PC-3 (cell line): ENCODE measurements at regions not wholly inside any gene's neighbourhood (a gene's known extent, or its start where the extent isn't known, plus 50 kb on each side); places are given as distances from the start of the nearest gene placed in this dataset.

Source experiments
- ATAC-seq: fragments of 200-7000 bp; cut with Tn5 transposase; 2 replicates; pipeline ENCODE4 v1.9.1; 2020; ENCODE audit warnings: mild to moderate bottlenecking, moderate library complexity
- BruUV-seq: library from RNA; stranded (reverse); fragments of 400-500 nt; replicated peaks from 2 replicates; lab custom pipeline; 2021; lab: Mats Ljungman, UMichigan
- CTCF ChIA-PET: fragments of 300-600 bp; sonication (Branson Sonifier 250); formaldehyde crosslinking; loops from one replicate; lab custom pipeline; 2022; ENCODE audit warnings: antibody characterized with exemption; lab: Charles Lee
- POLR2A ChIA-PET: fragments of 300-600 bp; sonication (Branson Sonifier 250); formaldehyde crosslinking; loops from one replicate; lab custom pipeline; 2022; ENCODE audit warnings: antibody characterized with exemption; ENCODE audit not compliant: unreplicated experiment; lab: Charles Lee
- DNase-seq: peaks from one replicate; pipeline ENCODE4 v3.0.0-alpha.2; 2015
- H2AFZ ChIP-seq: fragments of 300-600 bp; sonication (generic); 2 replicates; pipeline ENCODE4 v1.6.0; 2016; ENCODE audit warnings: antibody characterized with exemption, low read length
- H3F3A ChIP-seq: fragments of 300-600 bp; sonication (generic); one replicate; pipeline ENCODE4 v1.6.0; 2017; ENCODE audit warnings: antibody characterized with exemption, low read length, control low read depth, mild to moderate bottlenecking; ENCODE audit not compliant: unreplicated experiment
- H3K27ac ChIP-seq: fragments of 300-600 bp; sonication (generic); 2 replicates; pipeline ENCODE4 v1.5.1; 2016; ENCODE audit warnings: mild to moderate bottlenecking, low read length
- H3K27me3 ChIP-seq: fragments of 300-600 bp; sonication (generic); 2 replicates; pipeline ENCODE4 v1.6.1; 2016; ENCODE audit warnings: low read length, mixed read lengths
- H3K36me3 ChIP-seq: fragments of 300-600 bp; sonication (generic); 2 replicates; pipeline ENCODE4 v1.6.1; 2016; ENCODE audit warnings: low read depth, mixed run types, low read length, mixed read lengths
- H3K4me1 ChIP-seq: fragments of 300-600 bp; sonication (generic); 2 replicates; pipeline ENCODE4 v1.5.1; 2016; ENCODE audit warnings: low read length; ENCODE audit not compliant: insufficient read depth
- H3K4me2 ChIP-seq: fragments of 300-600 bp; sonication (generic); 2 replicates; pipeline ENCODE4 v1.6.0; 2016; ENCODE audit warnings: low read length
- H3K4me3 ChIP-seq: fragments of 300-600 bp; sonication (generic); 2 replicates; pipeline ENCODE4 v1.5.1; 2016; ENCODE audit warnings: mild to moderate bottlenecking, low read length, mixed read lengths
- H3K79me2 ChIP-seq: fragments of 300-600 bp; sonication (generic); 2 replicates; pipeline ENCODE4 v1.6.1; 2017; ENCODE audit warnings: low read length, mixed read lengths
- H3K9ac ChIP-seq: fragments of 300-600 bp; sonication (generic); 2 replicates; pipeline ENCODE4 v1.6.0; 2016; ENCODE audit warnings: mild to moderate bottlenecking, low read length
- H3K9me2 ChIP-seq: fragments of 300-600 bp; sonication (generic); replicated peaks from 2 replicates; pipeline ENCODE4 v1.6.1; 2016; ENCODE audit warnings: mixed run types, low read length, mixed read lengths
- H3K9me3 ChIP-seq: fragments of 300-600 bp; sonication (generic); 2 replicates; pipeline ENCODE4 v1.6.1; 2016; ENCODE audit warnings: low read length, mixed read lengths
- H4K20me1 ChIP-seq: fragments of 300-600 bp; sonication (generic); 2 replicates; pipeline ENCODE4 v1.6.1; 2016; ENCODE audit warnings: low read length, mixed read lengths
- CTCF ChIP-seq: fragments of 300-600 bp; sonication (generic); conservative IDR thresholded peaks from 2 replicates; pipeline ENCODE4 v1.5.1; 2017; ENCODE audit warnings: antibody characterized with exemption, low read depth, mild to moderate bottlenecking, low read length
- EZH2 ChIP-seq: fragments of 300-600 bp; sonication (generic); IDR thresholded peaks from one replicate; pipeline ENCODE4 v1.6.1; 2017; ENCODE audit warnings: antibody characterized with exemption, mild to moderate bottlenecking, low read length; ENCODE audit not compliant: unreplicated experiment
- EZH2phosphoT487 ChIP-seq: fragments of 300-600 bp; sonication (generic); IDR thresholded peaks from 2 replicates; pipeline ENCODE4 v1.6.1; 2018; ENCODE audit warnings: mild to moderate bottlenecking, antibody characterized with exemption, low read length, borderline replicate concordance
- intact Hi-C: fragments of 100-400 bp; cut with micrococcal nuclease; formaldehyde crosslinking; loops from 2 replicates; pipeline ENCODE4 v1.9.0; 2023

- H3F3A ChIP-seq: no peaks in the 10 kb centered on the region
- H3K4me3 ChIP-seq: no peak overlapping the region
- intact Hi-C loops: no loop called here
- no peaks in the 10 kb centered on the region for H3K36me3 ChIP-seq
- BruUV-seq: no TSS peak
- H3K79me2 ChIP-seq: no peaks in the 10 kb centered on the region
- no peaks in the 10 kb centered on the region for H3K9me3 ChIP-seq
- ChIA-PET CTCF (no interaction called here), POLR2A (no interaction called here)
- peaks cover 35% of the 10 kb centered on the region for H3K4me1 ChIP-seq
- no peak overlapping the region for H3K4me2 ChIP-seq
- no peaks in the 10 kb centered on the region for H4K20me1 ChIP-seq
- H3K9me2 ChIP-seq: no peaks in the 10 kb centered on the region
- no peak overlapping the region for H2AFZ ChIP-seq
- ATAC-seq (no peak), DNase-seq (no peak)
- H3K27me3 ChIP-seq: no peaks in the 10 kb centered on the region
- H3K27ac ChIP-seq: no peak overlapping the region
- H3K9ac ChIP-seq: no peak overlapping the region
- TF ChIP-seq CTCF (no peak), EZH2 (no peak), EZH2phosphoT487 (no peak)
These were observed 167.3 kb downstream of the TAF11L14 start for GRCh38 chr5:17801595-17801994.

- no peak for ATAC-seq
- CTCF ChIA-PET: no interaction called here
These were observed 168.0 kb downstream of the TAF11L14 start for GRCh38 chr5:17802256-17802655.

More at GRCh38 chr5:17802256-17802655, 168.0 kb downstream of the TAF11L14 start:
- Histone ChIP-seq H3K9me3 (no peaks in the 10 kb centered on the region), H3K27me3 (no peaks in the 10 kb centered on the region), H3K4me2 (no peak overlapping the region), H3K4me3 (no peak overlapping the region), H3K36me3 (no peaks in the 10 kb centered on the region), H3F3A (no peaks in the 10 kb centered on the region), H3K4me1 (peaks cover 28% of the 10 kb centered on the region), H3K27ac (no peak overlapping the region), H3K9me2 (no peaks in the 10 kb centered on the region), H2AFZ (no peak overlapping the region), H3K9ac (no peak overlapping the region), H4K20me1 (no peaks in the 10 kb centered on the region), H3K79me2 (no peaks in the 10 kb centered on the region)
- POLR2A ChIA-PET: no interaction called here
- no peak for DNase-seq
- no TSS peak for BruUV-seq
- TF ChIP-seq CTCF (no peak), EZH2 (no peak), EZH2phosphoT487 (no peak)
- intact Hi-C loops: no loop called here
